Suprapubic skin (tissue), 4 donors: ENCODE measurements at regions not wholly inside any gene's neighbourhood (a gene's known extent, or its start where the extent isn't known, plus 50 kb on each side); places are given as distances from the start of the nearest gene placed in this dataset.

Source experiments
- CTCF ChIP-seq, 2 donors: fragments of 200-600 bp in 1 of 2; fragments of 450-650 bp in 1 of 2; sonication (generic) in 1 of 2; IDR thresholded peaks; one replicate each; pipeline ENCODE4 v1.5.1; 2016 to 2019; ENCODE audit warnings: antibody characterized with exemption in 2 of 2, mild to moderate bottlenecking in 1 of 2, moderate library complexity in 1 of 2
- POLR2A ChIP-seq, 2 donors: fragments of 450-650 bp; IDR thresholded peaks; one replicate each; pipeline ENCODE4 v1.6.1; 2017; ENCODE audit warnings: antibody characterized with exemption in 2 of 2, mild to moderate bottlenecking in 2 of 2, moderate library complexity in 2 of 2
- POLR2AphosphoS5 ChIP-seq, 3 donors: sonication (generic); formaldehyde crosslinking; IDR thresholded peaks; one replicate each; pipeline ENCODE4 v1.6.1; 2017; ENCODE audit warnings: antibody characterized with exemption in 3 of 3

- TF ChIP-seq POLR2A (IDR thresholded peaks at IDR 0.05) (no peak), CTCF (IDR thresholded peaks at IDR 0.05) (no peak), POLR2AphosphoS5 (IDR thresholded peaks at IDR 0.05) (no peak)
Measured at GRCh38 chr5:107099506-107099905, 571.2 kb downstream of the EFNA5 start.
